Effector CD4-positive, alpha-beta T cell (primary cell): ENCODE measurements at regions not wholly inside any gene's neighbourhood (a gene's known extent, or its start where the extent isn't known, plus 50 kb on each side); places are given as distances from the start of the nearest gene placed in this dataset.
"Not testable (repeated sequence)": the region's sequence is repeated elsewhere in the genome, so short reads cannot be mapped to it uniquely, and the experiment has no call there.

Source experiments
- DNase-seq: peaks from one replicate; pipeline ENCODE4 v3.0.0-alpha.2; 2020

DNA sequence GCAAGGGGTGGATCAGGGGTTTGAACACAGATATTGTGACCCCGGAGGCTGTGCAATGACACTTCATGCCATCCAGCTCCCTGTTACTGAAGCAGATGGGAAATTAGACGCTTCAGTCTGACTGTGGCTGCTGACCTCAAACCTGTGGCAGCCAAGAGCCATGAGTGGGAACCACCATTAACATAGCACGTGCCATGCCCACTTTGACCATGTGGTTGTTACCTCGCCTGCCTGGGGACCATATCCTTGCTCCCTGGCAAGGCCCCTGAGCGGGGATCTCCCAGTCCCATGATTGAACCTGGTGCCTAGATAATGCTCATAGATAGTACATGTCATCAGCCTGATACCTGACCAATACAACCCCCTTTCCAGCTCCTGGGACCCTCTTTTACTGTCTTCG is 68.9 kb downstream of the CYP26B1 start:
- DNase-seq, result no peak

DNA sequence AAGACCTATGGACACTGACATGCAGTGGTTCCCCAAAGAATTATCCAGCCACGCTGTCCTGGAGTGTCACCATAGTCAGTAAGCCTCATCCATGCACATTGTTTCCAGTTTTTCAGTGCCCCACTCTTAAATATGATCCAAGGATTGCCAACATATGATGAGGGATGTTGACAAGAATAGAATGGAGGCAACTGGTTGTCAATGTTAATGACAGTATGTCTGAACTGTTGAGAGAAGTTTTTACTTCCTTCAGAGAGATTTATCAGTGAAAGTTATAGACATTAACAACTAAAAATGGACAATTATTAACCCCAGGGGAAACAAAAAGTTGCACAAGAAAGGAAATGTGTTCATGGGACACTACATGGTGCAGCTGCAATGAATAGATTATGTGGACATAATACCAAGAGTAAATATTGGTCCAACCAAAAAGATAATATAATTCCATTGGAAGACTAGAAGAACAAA is 69.9 kb downstream of the CYP26B1 start:
- no peak for DNase-seq

DNA sequence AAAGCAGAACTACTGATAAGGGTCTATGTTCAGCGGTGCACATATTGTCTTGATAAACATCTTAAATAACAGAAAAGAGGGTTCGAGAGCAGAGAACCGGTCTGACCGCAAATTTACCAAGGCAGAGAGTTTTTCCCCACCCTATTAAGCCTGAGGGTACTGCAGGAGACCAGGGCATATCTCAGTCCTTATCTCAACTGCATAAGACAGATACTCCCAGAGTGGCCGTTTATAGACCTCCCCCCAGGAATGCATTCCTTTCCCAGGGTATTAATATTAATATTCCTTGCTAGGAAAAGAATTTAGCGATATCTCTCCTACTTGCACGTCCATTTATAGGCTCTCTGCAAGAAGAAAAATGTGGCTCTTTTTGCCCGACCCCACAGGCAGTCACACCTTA is 74.3 kb downstream of the CYP26B1 start:
- DNase-seq, result not testable (repeated sequence)

DNA sequence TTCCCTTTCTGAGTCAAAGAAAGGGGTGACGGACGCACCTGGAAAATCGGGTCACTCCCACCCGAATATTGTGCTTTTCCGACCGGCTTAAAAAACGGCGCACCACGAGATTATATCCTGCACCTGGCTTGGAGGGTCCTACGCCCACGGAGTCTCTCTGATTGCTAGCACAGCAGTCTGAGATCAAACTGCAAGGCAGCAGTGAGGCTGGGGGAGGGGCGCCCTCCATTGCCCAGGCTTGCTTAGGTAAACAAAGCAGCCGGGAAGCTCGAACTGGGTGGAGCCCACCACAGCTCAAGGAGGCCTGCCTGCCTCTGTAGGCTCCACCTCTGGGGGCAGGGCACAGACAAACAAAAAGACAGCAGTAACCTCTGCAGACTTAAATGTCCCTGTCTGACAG is 83.5 kb downstream of the CYP26B1 start:
- DNase-seq, result not testable (repeated sequence)

DNA sequence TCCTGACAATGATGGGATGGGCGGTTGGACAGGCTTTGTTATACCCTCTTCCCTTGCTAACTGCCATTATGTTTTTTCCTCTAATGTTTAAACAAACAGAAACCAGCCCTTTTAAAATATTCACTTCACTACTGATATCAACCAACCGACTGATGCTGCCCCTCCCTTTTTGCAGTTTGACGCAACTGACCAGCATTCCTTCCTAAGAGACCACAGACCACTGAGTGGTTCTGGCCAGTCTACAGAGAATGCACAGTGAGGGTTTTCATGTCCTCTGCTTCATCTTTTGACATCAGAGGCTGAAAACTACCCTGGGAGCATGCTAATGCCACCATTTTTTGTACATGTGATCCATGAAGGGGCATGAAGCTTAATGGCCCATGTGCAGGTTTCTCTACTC is 85.3 kb downstream of the CYP26B1 start:
- DNase-seq, result no peak

DNA sequence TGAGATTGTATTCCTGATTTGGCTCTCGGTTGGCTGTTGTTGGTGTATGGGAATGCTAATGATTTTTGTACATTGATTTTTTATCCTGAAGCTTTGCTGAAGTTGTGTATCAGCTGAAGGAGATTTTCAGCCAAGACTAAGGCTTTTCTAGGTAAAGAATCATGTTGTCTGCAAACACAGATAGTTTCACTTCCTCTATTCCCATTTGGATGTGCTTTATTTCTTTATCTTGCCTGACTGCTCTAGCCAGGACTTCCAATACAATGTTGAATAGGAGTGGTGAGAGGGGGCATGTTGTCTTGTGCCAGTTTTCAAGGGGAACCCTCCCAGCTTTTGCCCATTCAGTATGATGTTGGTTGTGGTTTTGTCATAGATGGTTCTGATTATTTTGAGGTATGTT is 90.4 kb downstream of the CYP26B1 start:
- no peak for DNase-seq

DNA sequence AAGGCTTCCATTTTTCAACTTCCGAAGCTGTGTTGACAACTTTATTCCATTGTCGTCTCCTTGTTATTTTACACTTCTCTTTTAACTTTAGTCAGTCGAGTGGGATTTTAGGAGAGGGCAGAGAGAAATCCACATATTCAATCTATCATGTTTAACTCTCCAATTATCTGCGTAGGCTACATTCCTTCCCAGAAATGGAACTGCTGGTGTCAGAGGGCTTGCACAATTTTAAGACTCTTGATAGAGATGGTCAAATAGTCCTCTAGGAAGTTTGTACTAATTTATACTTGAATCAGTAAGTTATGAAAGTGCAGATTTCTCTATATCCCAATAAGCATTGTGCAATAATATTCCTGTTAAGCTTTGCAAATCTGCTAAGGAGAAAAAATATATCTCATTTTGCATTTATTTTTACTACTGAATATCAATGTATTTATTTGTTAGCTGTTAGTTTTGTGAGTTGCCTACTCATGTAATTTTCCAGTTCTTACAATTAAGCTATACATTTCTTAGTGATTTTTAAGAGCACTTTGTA is 95.6 kb downstream of the CYP26B1 start:
- DNase-seq, result no peak

DNA sequence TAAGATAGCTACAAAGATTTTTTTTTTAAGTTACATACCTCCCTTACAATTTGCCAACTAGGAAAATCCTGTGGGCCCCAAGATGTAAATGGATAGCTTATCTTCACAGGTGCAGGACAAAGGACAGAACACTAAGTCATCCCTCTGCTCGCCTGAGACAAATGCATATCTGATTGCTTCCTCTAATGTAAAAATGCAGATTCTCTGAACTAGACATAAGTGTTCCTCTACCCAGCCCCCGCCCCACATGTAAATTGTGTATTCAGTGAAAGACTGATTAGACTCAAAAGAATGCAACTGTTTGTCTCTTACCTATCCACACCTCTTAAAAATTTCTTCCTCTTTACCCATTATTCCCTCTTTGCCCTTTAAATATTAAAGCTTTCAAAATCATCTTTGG is 96.5 kb downstream of the CYP26B1 start:
- DNase-seq, result no peak

DNA sequence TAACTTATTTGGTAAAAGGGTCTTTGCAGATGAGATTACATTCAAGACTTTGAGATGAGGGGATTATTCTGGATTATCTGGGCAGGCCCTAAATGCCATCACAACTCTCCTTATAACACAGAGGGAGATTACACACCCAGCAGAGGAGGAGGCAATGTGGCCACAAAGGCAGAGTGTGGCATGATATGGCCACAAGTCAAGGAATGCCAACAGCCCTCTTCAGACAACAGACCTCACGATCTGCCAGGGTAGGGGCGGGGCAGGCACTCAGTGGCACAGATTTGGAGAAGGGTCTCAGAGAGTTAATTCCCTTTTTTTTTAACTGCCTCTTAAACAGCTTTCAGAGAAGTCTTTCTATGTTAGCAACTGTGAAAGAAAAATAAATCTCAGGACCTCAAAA is 96.9 kb downstream of the CYP26B1 start:
- DNase-seq, result no peak

DNA sequence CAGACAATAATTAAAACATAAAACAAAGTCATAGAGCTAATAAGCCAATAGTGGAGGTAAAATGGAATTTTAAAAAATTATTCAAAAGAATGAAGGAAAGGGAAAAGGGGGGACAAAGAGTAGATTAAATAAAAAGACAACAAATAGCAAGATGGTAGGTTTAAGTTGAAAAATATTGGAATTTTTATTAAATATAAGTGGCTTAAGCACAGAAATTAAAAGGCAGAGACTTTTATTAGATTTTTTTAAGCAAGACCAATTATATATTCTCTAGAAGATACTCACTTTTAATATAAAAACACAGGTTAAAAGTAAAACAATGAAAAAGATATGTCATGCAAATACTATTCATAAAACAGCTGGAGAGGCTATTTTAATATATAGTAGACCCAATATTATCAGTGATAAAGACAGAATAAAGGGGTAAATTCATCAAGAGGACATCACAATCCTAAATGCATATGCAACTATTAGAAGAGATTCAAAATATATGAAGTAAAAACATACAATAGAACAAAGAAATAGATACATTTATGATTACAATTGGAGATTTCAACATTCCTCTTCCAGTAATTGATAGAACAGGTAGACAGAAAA is 98.7 kb downstream of the CYP26B1 start:
- no peak for DNase-seq

DNA sequence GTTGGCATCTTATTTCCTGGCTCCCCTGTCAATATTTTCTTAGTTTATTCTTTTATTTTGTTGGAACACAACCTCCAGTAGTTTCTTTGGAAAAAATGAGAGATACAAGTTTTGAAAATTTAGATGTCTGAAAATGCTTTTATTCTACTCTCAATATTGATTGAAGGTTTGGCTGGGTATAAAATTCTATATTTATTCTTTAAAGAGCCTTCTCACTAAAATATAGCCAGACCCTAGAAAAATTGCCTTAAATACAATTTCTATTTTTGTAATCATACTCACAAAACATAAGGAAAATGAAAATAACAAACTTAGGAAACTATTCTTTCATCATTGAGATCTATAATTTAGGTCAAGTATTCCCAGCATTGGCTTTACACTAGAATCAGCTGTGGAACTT is 103.7 kb downstream of the CYP26B1 start:
- DNase-seq, result no peak

DNA sequence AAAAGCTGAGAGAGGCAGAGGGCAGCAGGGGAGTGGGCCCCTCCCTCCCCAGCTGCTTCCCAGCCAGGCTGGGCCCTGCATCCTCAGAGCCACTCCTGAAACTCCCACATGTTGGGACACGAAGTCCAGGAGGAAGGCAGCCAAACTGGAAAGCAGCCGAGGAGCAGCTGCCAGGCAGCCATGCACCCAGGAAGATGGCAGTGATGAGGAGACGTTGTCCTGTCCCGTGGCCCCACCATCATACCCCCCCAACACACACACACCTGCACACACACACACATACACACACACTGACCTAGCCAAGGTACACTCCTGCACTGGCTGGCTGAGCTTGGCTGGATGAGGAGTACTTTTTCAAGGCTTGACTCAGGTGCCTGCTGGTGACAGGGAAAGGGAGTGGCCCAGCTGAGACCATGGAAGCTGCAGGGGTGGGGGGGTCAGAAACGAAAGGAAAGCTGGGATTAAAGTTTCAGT is 106.0 kb downstream of the CYP26B1 start:
- DNase-seq, result no peak

DNA sequence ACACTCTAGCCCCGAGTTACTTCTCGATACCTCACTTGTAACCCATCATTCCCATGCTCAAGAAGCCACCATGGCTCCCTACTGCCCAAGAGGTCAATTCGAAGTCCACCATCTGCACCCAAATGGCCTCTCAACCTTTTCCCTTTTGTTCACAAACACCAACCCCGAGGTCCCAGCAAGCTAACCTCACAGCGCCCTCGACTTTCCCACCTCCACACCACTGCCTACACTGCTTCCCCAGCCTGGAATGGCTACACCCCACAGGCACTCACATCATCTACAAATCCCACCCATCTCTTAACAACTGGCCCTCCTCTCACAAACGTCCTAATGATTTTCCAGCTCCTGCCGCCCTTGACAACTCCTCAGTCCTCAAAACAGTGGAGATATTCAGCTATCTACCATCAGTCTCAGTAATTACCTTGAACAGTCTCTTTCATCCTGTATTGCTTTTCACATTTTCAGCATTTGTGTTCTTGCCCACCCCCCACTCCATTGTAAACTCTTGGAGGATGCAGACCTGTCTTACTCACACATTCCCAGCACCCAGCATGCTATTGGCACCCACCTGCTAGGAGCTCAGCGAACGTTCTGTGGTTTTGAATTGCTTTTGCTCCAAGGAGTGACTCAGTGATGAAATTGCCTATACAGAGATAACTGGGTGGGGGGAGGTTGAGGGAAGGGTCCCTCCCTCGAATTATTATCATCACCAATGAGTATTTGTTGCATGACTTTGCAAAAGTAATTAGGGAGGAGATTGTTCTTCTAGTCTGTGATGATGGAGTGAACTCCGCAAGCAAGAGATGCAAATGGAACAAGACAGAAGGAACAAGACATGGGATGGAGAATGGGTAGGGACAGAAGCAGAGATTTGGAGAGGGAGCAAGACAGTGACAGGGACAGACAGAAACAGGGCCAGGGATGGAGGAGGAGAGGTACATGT is 106.8 kb downstream of the CYP26B1 start:
- DNase-seq, result no peak

DNA sequence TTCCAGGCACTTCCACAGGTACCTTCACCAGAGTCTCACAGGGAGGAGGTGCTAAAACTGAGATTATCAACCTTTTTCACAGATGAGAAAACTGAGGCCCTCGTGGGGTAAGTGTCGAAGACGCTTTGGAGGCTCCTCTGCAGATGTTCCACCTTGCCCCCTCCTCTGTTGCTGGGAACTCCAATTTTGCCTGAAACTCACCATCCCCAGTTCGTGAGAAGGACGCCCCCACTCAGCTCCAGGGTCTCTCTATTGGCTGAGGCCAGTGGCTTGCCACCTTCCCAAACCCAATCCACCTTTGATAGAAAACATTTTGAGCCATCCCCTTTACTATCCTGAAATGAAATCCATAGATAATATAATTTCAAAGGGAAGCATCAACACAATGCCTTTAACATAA is 109.1 kb downstream of the CYP26B1 start:
- DNase-seq, result no peak

DNA sequence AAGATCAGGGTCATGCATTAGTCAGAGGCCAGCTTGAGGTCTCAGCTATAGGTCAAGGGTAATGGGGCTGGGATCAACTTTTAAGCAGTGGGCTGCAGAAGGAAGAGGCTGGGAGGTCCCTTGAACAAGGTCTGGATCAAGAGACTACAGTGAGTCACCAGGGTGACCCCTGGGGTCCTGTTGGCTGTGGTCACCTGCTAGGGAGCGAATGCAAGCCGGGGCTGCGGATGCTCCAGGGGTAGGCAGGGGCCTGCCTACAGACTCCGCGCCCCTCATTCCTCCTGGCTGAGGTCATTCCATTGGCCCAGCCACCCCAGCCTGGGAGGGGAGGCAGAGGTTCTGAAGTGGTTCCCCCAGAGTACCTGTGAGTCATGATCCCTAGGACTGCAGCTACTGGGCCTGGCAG is 110.4 kb downstream of the CYP26B1 start:
- no peak for DNase-seq

DNA sequence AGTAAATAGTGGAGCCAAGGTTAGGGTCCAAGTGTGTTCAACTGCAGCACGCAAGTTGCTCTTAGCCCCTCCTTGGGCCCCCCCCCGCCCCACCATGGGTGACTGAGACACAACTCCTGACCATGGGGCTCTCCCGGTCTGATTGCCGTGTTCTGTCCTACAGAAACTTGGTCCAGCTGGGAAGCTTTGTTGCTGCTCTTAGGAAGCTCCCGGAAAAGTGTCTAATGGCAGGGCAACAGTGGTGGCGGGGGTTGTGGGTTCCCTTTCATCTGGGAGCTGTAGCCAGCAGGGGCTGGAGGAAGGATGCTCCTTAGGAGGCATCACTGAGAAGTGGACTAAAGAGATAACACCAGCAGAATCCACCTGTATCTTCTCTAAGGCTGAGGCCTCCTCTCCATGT is 111.1 kb downstream of the CYP26B1 start:
- no peak for DNase-seq

DNA sequence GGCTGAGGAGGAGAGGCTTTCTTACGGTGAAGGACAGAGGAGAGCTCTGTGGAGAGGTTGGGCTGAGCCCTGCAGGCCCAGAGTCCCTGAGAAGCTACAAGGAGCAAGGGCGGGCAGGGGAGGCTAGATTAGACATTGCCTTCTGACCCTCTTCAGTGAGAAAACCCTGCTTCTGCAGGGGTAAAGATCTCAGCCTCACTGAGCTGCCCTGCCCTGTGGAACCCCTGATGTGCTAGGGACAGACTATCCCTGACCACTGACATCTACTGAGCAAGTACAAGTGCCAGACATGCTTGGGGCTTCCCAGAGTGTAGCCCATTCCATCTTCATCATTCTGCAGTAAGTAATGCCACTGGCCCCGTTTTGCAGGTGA is 111.5 kb downstream of the CYP26B1 start:
- DNase-seq, result no peak

DNA sequence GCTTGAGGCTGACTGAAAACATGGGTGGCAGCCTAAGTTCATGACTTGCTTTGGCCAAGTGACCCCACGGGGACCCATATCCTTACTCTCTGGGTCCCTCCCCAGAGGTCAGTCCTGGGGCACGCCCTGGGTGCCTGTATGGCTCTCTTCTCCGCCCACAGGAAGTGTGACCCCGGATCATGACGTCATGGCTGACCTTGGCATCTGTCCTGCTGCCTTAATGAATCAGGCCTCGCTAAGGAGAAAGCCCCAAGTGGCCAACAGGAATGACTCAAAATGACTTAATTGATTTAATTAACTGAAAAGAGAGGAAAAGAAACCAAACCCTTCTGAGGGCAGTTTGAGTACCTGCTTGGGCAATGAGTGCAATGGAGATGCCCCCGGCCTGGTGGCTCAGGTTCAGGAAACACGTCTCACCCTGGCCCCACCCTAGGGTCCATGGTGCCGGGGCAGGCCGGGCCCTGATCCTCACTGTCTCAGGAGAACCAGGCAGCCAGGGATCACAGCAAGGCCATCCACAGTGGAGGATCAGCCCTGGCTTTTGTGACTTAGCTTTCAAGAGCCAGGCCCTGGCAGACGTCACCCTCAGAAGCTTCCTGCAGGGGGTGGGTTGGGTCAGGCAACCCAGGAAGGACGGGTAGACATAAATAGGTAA is 112.0 kb downstream of the CYP26B1 start:
- DNase-seq, result no peak

DNA sequence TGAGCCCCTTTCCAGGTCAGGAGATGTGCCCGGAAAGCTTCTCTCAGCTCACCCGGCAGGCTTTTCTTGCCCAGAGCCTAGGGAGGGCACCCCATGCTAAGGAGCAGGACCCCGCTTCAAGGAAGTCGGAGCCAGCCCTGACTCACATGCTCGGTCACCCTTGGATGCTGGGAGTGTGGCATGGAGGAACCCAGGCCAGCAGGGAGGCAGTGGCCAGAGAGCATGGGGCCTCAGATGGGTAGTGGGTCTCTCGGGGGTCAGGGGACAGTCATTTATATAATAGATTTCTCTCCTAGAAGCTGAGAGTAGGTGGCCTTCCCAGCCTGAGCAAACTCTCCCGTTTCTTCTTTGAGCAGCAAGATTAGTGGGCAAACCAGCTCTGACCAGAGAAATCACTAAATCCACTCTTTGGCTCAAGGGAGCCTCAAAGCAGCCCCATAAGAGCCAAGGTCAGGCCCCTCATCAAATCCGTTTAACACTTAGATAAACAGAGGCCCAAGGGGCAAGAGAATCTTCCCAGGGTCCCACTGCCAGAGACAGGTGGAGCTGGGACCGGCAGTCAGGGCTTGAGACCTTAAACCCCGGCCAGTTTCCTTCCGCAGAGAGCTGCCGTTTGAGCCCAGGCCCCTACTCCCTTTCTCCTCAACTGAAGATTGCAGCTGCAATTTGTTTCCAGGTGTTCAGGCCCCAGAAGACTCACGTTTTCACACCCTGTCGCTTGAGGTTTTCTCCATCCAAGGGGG is 113.1 kb downstream of the CYP26B1 start:
- DNase-seq, result no peak

DNA sequence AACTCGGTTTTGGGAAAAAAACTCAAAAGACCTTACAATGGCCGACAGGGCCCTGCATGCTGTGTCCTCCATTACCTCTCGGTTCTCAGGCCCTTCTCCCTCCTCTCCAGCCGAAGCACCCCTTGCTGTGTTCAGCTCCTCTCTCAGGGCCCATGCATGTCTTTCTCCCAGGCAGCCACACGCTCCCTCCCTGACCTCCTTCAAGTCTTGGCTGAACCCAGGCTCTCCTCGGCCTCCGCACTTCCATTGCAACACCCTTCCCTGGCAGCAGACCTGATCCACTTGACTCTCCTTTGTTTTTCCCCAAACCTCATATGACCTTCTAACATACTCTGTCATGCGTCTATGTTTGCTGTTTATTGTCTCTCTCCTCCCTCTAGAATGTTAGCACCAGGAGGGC is 114.0 kb downstream of the CYP26B1 start:
- DNase-seq, result no peak

DNA sequence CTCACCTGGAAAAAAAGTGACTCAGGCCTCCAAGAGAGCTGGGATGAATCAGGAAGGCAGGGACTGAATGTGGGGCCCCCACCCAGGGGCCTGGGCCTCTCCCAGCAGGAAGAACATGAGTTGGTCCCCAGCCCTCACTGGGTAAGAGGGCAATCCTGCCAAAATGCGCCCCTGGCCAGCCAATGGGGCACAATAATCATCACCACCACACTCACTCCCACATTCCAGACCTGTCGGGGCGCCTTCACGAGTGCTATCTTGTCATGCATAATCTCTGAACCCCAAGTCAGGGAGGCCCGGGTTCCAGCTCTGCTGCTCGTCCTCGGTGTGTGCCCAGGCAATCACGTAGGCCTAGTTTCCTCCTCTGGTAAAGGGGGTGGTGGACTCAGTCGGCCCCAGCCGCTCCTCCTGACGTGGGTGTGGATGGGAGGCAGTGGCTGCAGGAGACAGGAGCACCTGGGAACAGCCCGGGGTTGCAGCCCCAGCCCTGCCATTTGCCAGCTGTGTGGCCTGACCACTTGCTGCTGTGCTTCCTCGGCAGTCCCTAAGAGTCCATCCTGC is 115.1 kb downstream of the CYP26B1 start:
- DNase-seq, result no peak

DNA sequence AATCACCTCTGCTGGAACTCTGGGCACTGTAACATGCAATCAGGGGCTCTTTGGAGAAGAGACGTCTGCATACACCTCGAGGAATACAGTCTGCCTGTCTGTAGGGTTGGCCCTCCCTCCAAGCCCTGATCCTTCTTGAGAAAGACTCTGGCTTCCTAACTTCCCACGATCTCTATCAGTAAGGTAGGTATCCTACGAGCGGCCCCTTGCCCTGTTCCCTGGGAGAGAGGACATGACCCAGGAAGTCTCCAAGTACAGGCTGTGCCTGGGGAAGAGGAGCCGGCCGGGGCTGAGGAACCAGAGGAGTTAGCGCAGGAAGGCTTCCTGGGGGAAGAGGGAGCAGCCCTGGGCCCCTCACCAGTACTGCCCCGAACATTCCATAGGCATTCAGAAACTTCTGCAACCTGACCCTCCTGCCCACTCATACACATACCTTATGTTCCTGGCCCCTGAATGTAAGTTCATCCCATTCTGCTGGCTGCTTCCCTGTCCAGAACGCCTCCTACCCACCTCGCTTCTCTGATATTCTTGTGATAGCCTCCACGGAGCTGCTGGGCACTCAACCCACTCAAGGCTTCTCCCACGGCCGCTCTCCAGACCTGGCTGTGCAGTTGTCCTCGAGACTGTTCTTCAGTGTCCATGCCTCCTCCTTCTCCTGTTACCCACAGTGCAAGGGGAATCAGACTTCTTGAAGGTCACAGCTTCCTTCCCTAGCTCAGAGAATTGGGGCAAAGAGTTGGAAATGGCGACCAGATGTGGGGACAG is 116.1 kb downstream of the CYP26B1 start:
- DNase-seq, result no peak
